NCI-H526 treated with DMSO at 0.1 percent for 48 hours (cell line): ENCODE measurements at regions not wholly inside any gene's neighbourhood (a gene's known extent, or its start where the extent isn't known, plus 50 kb on each side); places are given as distances from the start of the nearest gene placed in this dataset.

Source experiments
- DNase-seq: peaks from one replicate; lab custom pipeline; 2025; lab: John Stamatoyannopoulos, UW

GRCh38 chr2:15047184-15047583 is 414.7 kb downstream of the LRATD1 start:
- no peak for DNase-seq

GRCh38 chr2:15048000-15048399 is 415.5 kb downstream of the LRATD1 start:
- DNase-seq, result no peak

GRCh38 chr2:15049096-15049993 is 416.8 kb downstream of the LRATD1 start:
- DNase-seq, result no peak

- peak; percentile 65 for DNase-seq
Measured at GRCh38 chr2:15050483-15050882, 418.0 kb downstream of the LRATD1 start.

- DNase-seq, result no peak
Measured at GRCh38 chr2:15053542-15053941, 421.0 kb downstream of the LRATD1 start.

GRCh38 chr2:15058015-15058720 is 425.7 kb downstream of the LRATD1 start:
- no peak for DNase-seq

- DNase-seq, result no peak
Measured at GRCh38 chr2:15058721-15059157, 426.2 kb downstream of the LRATD1 start.

- no peak for DNase-seq
Measured at GRCh38 chr2:15059870-15060512, 427.5 kb downstream of the LRATD1 start.

- no peak for DNase-seq
Measured at GRCh38 chr2:15061268-15061667, 428.8 kb downstream of the LRATD1 start.

GRCh38 chr2:15066138-15066537 is 433.6 kb downstream of the LRATD1 start:
- no peak for DNase-seq

GRCh38 chr2:15069149-15069548 is 436.6 kb downstream of the LRATD1 start:
- no peak for DNase-seq

GRCh38 chr2:15072836-15073235 is 440.3 kb downstream of the LRATD1 start:
- DNase-seq, result no peak

GRCh38 chr2:15073664-15074063 is 441.1 kb downstream of the LRATD1 start:
- DNase-seq, result no peak

GRCh38 chr2:15074319-15074718 is 441.8 kb downstream of the LRATD1 start:
- no peak for DNase-seq

- DNase-seq, result no peak
Measured at GRCh38 chr2:15074751-15075700, 442.5 kb downstream of the LRATD1 start.

- no peak for DNase-seq
Measured at GRCh38 chr2:15076668-15077067, 444.2 kb downstream of the LRATD1 start.

- no peak for DNase-seq
Measured at GRCh38 chr2:15081356-15081755, 448.8 kb downstream of the LRATD1 start.

- DNase-seq, result no peak
Measured at GRCh38 chr2:15082105-15083058, 449.9 kb downstream of the LRATD1 start.

GRCh38 chr2:15084826-15085489 is 452.4 kb downstream of the LRATD1 start:
- DNase-seq, result no peak

GRCh38 chr2:15092181-15092580 is 459.7 kb downstream of the LRATD1 start:
- no peak for DNase-seq
